ENCODE measurements at regions not wholly inside any gene's neighbourhood (a gene's known extent, or its start where the extent isn't known, plus 50 kb on each side); places are given as distances from the start of the nearest gene placed in this dataset.

DNA sequence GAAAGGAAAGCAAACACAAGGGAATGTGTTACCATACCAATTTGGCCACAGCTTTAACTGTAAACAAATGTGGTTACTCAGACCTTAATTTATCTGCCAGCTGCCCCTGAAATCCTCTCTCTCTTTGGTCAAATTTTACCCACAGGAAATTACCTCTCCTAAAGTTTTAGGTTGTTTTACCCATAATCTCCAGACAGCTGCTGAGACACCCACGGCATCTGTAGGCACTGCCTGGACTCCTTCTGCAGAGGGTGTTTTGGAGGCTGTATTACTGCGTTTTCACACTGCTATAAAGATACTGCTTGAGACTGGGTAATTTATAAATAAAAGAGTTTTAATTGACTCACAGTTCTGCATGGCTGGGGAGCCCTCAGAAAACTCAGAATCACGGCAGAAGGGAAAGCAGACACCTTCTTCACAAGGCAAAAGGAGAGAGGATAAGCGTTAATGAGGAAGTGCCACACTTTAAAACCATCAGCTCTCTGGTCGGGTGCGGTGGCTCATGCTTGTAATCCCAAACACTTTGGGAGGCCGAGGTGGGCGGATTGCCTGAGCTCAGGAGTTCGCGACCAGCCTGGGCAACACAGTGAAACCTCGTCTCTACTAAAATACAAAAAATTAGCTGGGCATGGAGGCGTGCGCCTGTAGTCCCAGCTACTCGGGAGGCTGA lies 677.5 kb upstream of the FSHR start:
- Histone ChIP-seq H3K27ac (ENCODE audit: insufficient read length, low read depth, low read length) (no peak overlapping the region), H2BK12ac (ENCODE audit: insufficient read length, low read depth, low read length) (no peak overlapping the region), H4K91ac (ENCODE audit: insufficient read length, low read depth, low read length) (no peak overlapping the region), H3K23ac (ENCODE audit: insufficient read length, low read depth, low read length) (no peak overlapping the region), H2BK20ac (ENCODE audit: low read depth, low read length, poor library complexity, severe bottlenecking) (no peak overlapping the region), H3K4me2 (ENCODE audit: insufficient read depth, insufficient read length, low read length) (no peak overlapping the region), H4K5ac (ENCODE audit: insufficient read length, low read depth, low read length) (no peak overlapping the region), H2BK15ac (ENCODE audit: low read depth, low read length) (no peak overlapping the region), H2BK5ac (ENCODE audit: insufficient read length, low read length) (no peak overlapping the region), H3K9ac (ENCODE audit: extremely low read depth, insufficient read length, low read length) (no peak overlapping the region), H3K23me2 (ENCODE audit: insufficient read length, low read depth, low read length, poor library complexity, severe bottlenecking) (no peaks in the 10 kb centered on the region), H3K79me1 (ENCODE audit: insufficient read depth, low read depth, low read length, poor library complexity, severe bottlenecking) (no peaks in the 10 kb centered on the region), H3K9me3 (ENCODE audit: control insufficient read depth, low read depth, low read length) (no peaks in the 10 kb centered on the region), H3K4ac (ENCODE audit: low read depth, low read length) (no peak overlapping the region), H4K8ac (replicated peaks; ENCODE audit: insufficient read length, low read depth, low read length) (no peak overlapping the region), H3K27me3 (ENCODE audit: insufficient read depth, low read length) (no peaks in the 10 kb centered on the region), H2BK120ac (ENCODE audit: low read depth, low read length, poor library complexity, severe bottlenecking) (no peak overlapping the region), H4K20me1 (ENCODE audit: control insufficient read depth, insufficient read depth, insufficient read length) (no peaks in the 10 kb centered on the region), H3K79me2 (ENCODE audit: insufficient read depth, low read length) (no peaks in the 10 kb centered on the region), H3K4me1 (ENCODE audit: insufficient read depth, low read length) (no peaks in the 10 kb centered on the region; the same call in 1 of the 2 replicates), H3K14ac (ENCODE audit: insufficient read depth, low read length) (no peak overlapping the region), H2AK5ac (ENCODE audit: insufficient read length, low read length) (no peak overlapping the region), H2AFZ (ENCODE audit: low read length) (no peak overlapping the region), H3K18ac (ENCODE audit: insufficient read length, low read depth, low read length) (no peak overlapping the region), H3K56ac (ENCODE audit: insufficient read length, low read depth, low read length) (no peak overlapping the region), H3T11ph (ENCODE audit: low read length) (no peak overlapping the region)
- Mint-ChIP-seq H3K27ac (peak overlapping the region in 1 of 3 experiments; percentile 42; a peak in 1 of 7 replicates), H3K4me3 (no peak overlapping the region), H3K4me1 (peaks cover 9 to 15% of the 10 kb centered on the region in 2 experiments), H3K36me3 (ENCODE audit: insufficient read depth in 1 of 3, low read depth in 3 of 3) (no peaks in the 10 kb centered on the region), H3K27me3 (ENCODE audit: low read depth) (no peaks in the 10 kb centered on the region; the same call in 1 of the 2 replicates), H3K9me3 (no peaks in the 10 kb centered on the region; a peak in 1 of 5 replicates)
- TF ChIP-seq, protein P1, sequence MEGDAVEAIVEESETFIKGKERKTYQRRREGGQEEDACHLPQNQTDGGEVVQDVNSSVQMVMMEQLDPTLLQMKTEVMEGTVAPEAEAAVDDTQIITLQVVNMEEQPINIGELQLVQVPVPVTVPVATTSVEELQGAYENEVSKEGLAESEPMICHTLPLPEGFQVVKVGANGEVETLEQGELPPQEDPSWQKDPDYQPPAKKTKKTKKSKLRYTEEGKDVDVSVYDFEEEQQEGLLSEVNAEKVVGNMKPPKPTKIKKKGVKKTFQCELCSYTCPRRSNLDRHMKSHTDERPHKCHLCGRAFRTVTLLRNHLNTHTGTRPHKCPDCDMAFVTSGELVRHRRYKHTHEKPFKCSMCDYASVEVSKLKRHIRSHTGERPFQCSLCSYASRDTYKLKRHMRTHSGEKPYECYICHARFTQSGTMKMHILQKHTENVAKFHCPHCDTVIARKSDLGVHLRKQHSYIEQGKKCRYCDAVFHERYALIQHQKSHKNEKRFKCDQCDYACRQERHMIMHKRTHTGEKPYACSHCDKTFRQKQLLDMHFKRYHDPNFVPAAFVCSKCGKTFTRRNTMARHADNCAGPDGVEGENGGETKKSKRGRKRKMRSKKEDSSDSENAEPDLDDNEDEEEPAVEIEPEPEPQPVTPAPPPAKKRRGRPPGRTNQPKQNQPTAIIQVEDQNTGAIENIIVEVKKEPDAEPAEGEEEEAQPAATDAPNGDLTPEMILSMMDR (conservative IDR thresholded peaks at IDR 0.05) = no peak
- no CpG with 5 or more reads among the region's 14 CpGs for whole genome bisulfite sequencing (ENCODE audit: extremely low coverage, insufficient read length, low lambda C conversion rate)
- no peak for DNase-seq
